Chondrocyte (in vitro differentiated cells): ENCODE measurements at regions not wholly inside any gene's neighbourhood (a gene's known extent, or its start where the extent isn't known, plus 50 kb on each side); places are given as distances from the start of the nearest gene placed in this dataset.

Source experiments
- DNase-seq: peaks from one replicate; pipeline ENCODE4 v3.0.0; 2021; ENCODE audit warnings: mixed read lengths, low spot score
- H3K27ac Mint-ChIP-seq: one replicate; pipeline ENCODE4 v1.8.0; 2021; ENCODE audit warnings: mild to moderate bottlenecking, moderate library complexity, mixed read lengths; ENCODE audit not compliant: unreplicated experiment
- H3K27me3 Mint-ChIP-seq: 2 replicates; pipeline ENCODE4 v1.8.0; 2021; ENCODE audit warnings: low read depth, mixed read lengths
- H3K36me3 Mint-ChIP-seq: 2 replicates; pipeline ENCODE4 v1.8.0; 2021; ENCODE audit warnings: low read depth, mixed read lengths
- H3K4me1 Mint-ChIP-seq: 2 replicates; pipeline ENCODE4 v1.8.0; 2021; ENCODE audit warnings: low read depth, mild to moderate bottlenecking, mixed read lengths
- H3K4me3 Mint-ChIP-seq: one replicate; pipeline ENCODE4 v1.8.0; 2021; ENCODE audit warnings: mild to moderate bottlenecking, moderate library complexity, mixed read lengths; ENCODE audit not compliant: unreplicated experiment
- H3K9me3 Mint-ChIP-seq: 2 replicates; pipeline ENCODE4 v1.8.0; 2021; ENCODE audit warnings: low read depth, mixed read lengths
- CTCF ChIP-seq: fragments of 200-600 bp; sonication (generic); IDR thresholded peaks from 2 replicates; pipeline ENCODE4 v1.5.0; 2021; ENCODE audit warnings: antibody characterized with exemption, mild to moderate bottlenecking, moderate library complexity

DNA sequence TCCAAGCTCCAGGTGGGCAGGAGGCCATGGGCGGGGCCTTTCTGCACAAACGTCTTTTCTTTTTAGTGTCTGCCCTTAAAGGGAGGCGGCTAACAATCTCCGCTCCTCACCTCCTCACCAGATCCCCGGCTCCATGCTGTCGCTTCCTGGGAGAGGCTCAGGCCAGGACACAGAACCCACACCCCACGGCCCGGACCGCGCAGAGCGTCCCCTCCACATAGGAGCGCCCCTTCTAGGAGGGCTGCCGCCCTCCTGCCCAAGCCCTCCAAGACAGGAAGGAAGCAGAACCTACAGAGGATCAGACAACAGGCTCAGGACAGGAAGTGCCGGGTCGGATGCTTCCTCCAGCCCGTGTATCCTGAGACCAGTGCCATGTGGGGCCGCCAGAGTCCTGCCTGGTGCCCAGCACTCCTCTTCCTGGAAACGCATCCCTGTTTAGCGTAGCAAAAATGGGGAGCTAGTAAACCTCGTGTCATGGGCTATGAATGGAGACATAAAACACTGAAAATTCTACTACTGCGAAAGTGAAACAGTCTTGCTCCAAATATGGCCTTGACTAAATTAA is 83.2 kb upstream of the ATP10A start:
- Mint-ChIP-seq H3K27ac (no peak overlapping the region), H3K9me3 (no peaks in the 10 kb centered on the region), H3K27me3 (no peaks in the 10 kb centered on the region), H3K36me3 (no peaks in the 10 kb centered on the region), H3K4me3 (no peak overlapping the region), H3K4me1 (peaks cover 9% of the 10 kb centered on the region)
- no peak for TF ChIP-seq CTCF
- no peak for DNase-seq

DNA sequence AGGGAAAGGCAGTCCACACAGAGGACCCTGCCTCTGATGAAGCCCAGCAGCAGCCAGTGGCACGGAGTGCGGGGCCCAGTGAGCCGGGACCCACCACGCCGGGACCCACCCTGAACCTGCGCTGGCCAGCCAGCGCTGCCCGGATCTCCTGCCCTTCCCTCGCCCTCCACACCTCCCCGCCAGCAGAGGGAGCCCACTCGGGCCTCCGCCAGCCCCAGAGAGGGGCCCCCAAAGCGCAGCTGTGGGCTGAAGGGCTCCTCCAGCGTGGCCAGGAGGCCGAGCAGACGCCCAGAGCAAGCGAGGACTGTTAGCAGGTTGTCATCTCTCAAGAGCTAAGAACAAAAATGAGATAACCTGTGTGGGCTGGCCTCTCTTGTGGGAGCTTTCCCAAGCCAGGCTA is 81.3 kb upstream of the ATP10A start:
- H3K27me3 Mint-ChIP-seq, result no peaks in the 10 kb centered on the region
- peak; percentile 9 for TF ChIP-seq CTCF
- H3K27ac Mint-ChIP-seq, result no peak overlapping the region
- H3K4me3 Mint-ChIP-seq, result no peak overlapping the region
- H3K4me1 Mint-ChIP-seq, result peaks cover 9% of the 10 kb centered on the region
- no peaks in the 10 kb centered on the region for H3K36me3 Mint-ChIP-seq
- no peaks in the 10 kb centered on the region for H3K9me3 Mint-ChIP-seq
- DNase-seq, result no peak

GRCh38 chr15:25943831-25944230 is 80.7 kb upstream of the ATP10A start:
- no peak for DNase-seq
- H3K4me1 Mint-ChIP-seq, result peaks cover 14% of the 10 kb centered on the region
- no peaks in the 10 kb centered on the region for H3K9me3 Mint-ChIP-seq
- no peaks in the 10 kb centered on the region for H3K36me3 Mint-ChIP-seq
- no peaks in the 10 kb centered on the region for H3K27me3 Mint-ChIP-seq
- no peak for TF ChIP-seq CTCF
- H3K27ac Mint-ChIP-seq, result no peak overlapping the region
- no peak overlapping the region for H3K4me3 Mint-ChIP-seq

- no peak overlapping the region for H3K4me3 Mint-ChIP-seq
- no peak overlapping the region for H3K27ac Mint-ChIP-seq
- TF ChIP-seq CTCF, result no peak
- no peaks in the 10 kb centered on the region for H3K27me3 Mint-ChIP-seq
- no peaks in the 10 kb centered on the region for H3K9me3 Mint-ChIP-seq
- peaks cover 24% of the 10 kb centered on the region for H3K4me1 Mint-ChIP-seq
- H3K36me3 Mint-ChIP-seq, result no peaks in the 10 kb centered on the region
- DNase-seq, result no peak
Observed at GRCh38 chr15:25939122-25939521, 76.0 kb upstream of the ATP10A start.

- H3K4me3 Mint-ChIP-seq, result no peak overlapping the region
Observed at GRCh38 chr15:25937796-25938195, 74.7 kb upstream of the ATP10A start.

More at GRCh38 chr15:25937796-25938195, 74.7 kb upstream of the ATP10A start:
- Mint-ChIP-seq H3K9me3 (no peaks in the 10 kb centered on the region), H3K27ac (no peak overlapping the region), H3K4me1 (peaks cover 37% of the 10 kb centered on the region), H3K27me3 (no peaks in the 10 kb centered on the region), H3K36me3 (no peaks in the 10 kb centered on the region)
- DNase-seq, result no peak
- TF ChIP-seq CTCF, result no peak
